ENCODE measurements at regions not wholly inside any gene's neighbourhood (a gene's known extent, or its start where the extent isn't known, plus 50 kb on each side); places are given as distances from the start of the nearest gene placed in this dataset.
A peak's percentile ranks its signal among the peaks of the same experiment; 100 is the strongest.

GRCh38 chr10:60521974-60522405, 132.3 kb upstream of the ANK3 start:
- Histone ChIP-seq H3K9me3 (no peaks in the 10 kb centered on the region), H3K36me3 (no peaks in the 10 kb centered on the region), H3K27me3 (no peaks in the 10 kb centered on the region), H3K4me1 (peaks cover 0 to 7% (median 0%) of the 10 kb centered on the region in 12 donors), H3K4me3 (no peak overlapping the region), H3K27ac (no peak overlapping the region)
- WGBS, 4 donors: 28 to 51% (median 43%) methylated on average over 3 of the region's 3 CpGs
- TF ChIP-seq CTCF (IDR thresholded peaks at IDR 0.05): no peak
- TF ChIP-seq POLR2A (IDR thresholded peaks at IDR 0.05): no peak
- ATAC-seq (peak in 3 of 4 donors; percentile 32 to 88 (median 66)), DNase-seq (peak in 3 of 5 donors; percentile 25 to 39 (median 37))
- intact Hi-C loops (cut with DNase I): no loop called here

GRCh38 chr10:60518745-60519144, 129.1 kb upstream of the ANK3 start:
- TF ChIP-seq CTCF (IDR thresholded peaks at IDR 0.05) (no peak), POLR2A (IDR thresholded peaks at IDR 0.05) (no peak)
- Histone ChIP-seq H3K27me3 (no peaks in the 10 kb centered on the region), H3K36me3 (no peaks in the 10 kb centered on the region), H3K27ac (no peak overlapping the region), H3K4me1 (peaks cover 0 to 8% (median 0%) of the 10 kb centered on the region in 12 donors), H3K9me3 (no peaks in the 10 kb centered on the region), H3K4me3 (no peak overlapping the region)
- DNase-seq (no peak), ATAC-seq (no peak)
- WGBS, 4 donors: 66 to 83% (median 73%) methylated on average over 4 of the region's 4 CpGs
- intact Hi-C loops (cut with DNase I): no loop called here

- TF ChIP-seq CTCF (IDR thresholded peaks at IDR 0.05) (no peak), POLR2A (IDR thresholded peaks at IDR 0.05) (no peak)
- Histone ChIP-seq H3K9me3 (no peaks in the 10 kb centered on the region), H3K27ac (no peak overlapping the region), H3K4me1 (peaks cover 0 to 8% (median 0%) of the 10 kb centered on the region in 12 donors), H3K4me3 (no peak overlapping the region), H3K36me3 (no peaks in the 10 kb centered on the region), H3K27me3 (no peaks in the 10 kb centered on the region)
- DNase-seq (no peak), ATAC-seq (no peak)
- WGBS, 4 donors: 89 to 97% (median 92%) methylated on average over 3 of the region's 3 CpGs
- intact Hi-C loops (cut with DNase I): no loop called here
Measured at GRCh38 chr10:60517805-60518204, 128.1 kb upstream of the ANK3 start.

GRCh38 chr10:60513281-60513680, 123.6 kb upstream of the ANK3 start:
- Histone ChIP-seq H3K27ac (no peak overlapping the region), H3K4me1 (peaks cover 0 to 11% (median 3%) of the 10 kb centered on the region in 12 donors), H3K36me3 (no peaks in the 10 kb centered on the region), H3K9me3 (no peaks in the 10 kb centered on the region), H3K27me3 (no peaks in the 10 kb centered on the region), H3K4me3 (no peak overlapping the region)
- ATAC-seq: no peak
- DNase-seq: no peak
- TF ChIP-seq POLR2A (IDR thresholded peaks at IDR 0.05): no peak
- no peak for TF ChIP-seq CTCF (IDR thresholded peaks at IDR 0.05)
- intact Hi-C loops (cut with DNase I): no loop called here

All from heart left ventricle (tissue), 16 donors.